Osteocyte (in vitro differentiated cells): ENCODE measurements at regions not wholly inside any gene's neighbourhood (a gene's known extent, or its start where the extent isn't known, plus 50 kb on each side); places are given as distances from the start of the nearest gene placed in this dataset.

Source experiments
- DNase-seq: peaks from one replicate; pipeline ENCODE4 v3.0.0; 2021; ENCODE audit warnings: mixed read lengths; ENCODE audit not compliant: unreplicated experiment; ENCODE audit errors: extremely low spot score
- H3K27ac Mint-ChIP-seq: one replicate; pipeline ENCODE4 v1.8.0; 2021; ENCODE audit warnings: mild to moderate bottlenecking, mixed read lengths; ENCODE audit not compliant: unreplicated experiment
- H3K27me3 Mint-ChIP-seq: one replicate; pipeline ENCODE4 v1.8.0; 2021; ENCODE audit warnings: mixed read lengths; ENCODE audit not compliant: unreplicated experiment
- H3K36me3 Mint-ChIP-seq: one replicate; pipeline ENCODE4 v1.8.0; 2021; ENCODE audit warnings: mixed read lengths; ENCODE audit not compliant: unreplicated experiment
- H3K4me1 Mint-ChIP-seq: one replicate; pipeline ENCODE4 v1.8.0; 2021; ENCODE audit warnings: mixed read lengths; ENCODE audit not compliant: unreplicated experiment
- H3K4me3 Mint-ChIP-seq: one replicate; pipeline ENCODE4 v1.8.0; 2021; ENCODE audit warnings: mild to moderate bottlenecking, moderate library complexity, mixed read lengths; ENCODE audit not compliant: unreplicated experiment
- H3K9me3 Mint-ChIP-seq: one replicate; pipeline ENCODE4 v1.8.0; 2021; ENCODE audit warnings: mixed read lengths; ENCODE audit not compliant: unreplicated experiment
- TF ChIP-seq, protein P1 (sequence below): fragments of 200-600 bp; sonication (generic); IDR thresholded peaks from 2 replicates; pipeline ENCODE4 v1.5.0; 2021; ENCODE audit warnings: antibody characterized with exemption, mild to moderate bottlenecking, moderate library complexity

DNA sequence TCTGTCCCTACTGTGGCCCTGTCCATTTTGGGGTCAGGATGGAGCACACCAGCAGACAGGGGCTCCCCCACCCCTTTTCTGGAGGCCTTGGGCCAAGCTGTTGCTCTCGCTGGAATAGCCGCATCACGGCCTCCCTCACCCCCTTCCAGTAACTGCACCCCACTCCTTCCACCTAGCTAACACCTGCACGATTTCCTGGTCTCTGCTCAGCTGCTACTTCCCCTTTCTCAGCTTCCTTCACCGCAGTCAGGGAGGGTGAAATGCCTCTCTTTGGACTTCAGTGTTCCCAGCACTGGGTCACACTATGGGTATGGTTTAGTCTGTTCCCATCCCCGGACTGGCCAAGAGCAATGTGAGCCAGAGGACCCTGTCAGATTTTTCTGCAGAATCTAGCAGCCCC, 400.2 kb downstream of the MCTP2 start:
- no peaks in the 10 kb centered on the region for H3K9me3 Mint-ChIP-seq
- TF ChIP-seq, protein P1, sequence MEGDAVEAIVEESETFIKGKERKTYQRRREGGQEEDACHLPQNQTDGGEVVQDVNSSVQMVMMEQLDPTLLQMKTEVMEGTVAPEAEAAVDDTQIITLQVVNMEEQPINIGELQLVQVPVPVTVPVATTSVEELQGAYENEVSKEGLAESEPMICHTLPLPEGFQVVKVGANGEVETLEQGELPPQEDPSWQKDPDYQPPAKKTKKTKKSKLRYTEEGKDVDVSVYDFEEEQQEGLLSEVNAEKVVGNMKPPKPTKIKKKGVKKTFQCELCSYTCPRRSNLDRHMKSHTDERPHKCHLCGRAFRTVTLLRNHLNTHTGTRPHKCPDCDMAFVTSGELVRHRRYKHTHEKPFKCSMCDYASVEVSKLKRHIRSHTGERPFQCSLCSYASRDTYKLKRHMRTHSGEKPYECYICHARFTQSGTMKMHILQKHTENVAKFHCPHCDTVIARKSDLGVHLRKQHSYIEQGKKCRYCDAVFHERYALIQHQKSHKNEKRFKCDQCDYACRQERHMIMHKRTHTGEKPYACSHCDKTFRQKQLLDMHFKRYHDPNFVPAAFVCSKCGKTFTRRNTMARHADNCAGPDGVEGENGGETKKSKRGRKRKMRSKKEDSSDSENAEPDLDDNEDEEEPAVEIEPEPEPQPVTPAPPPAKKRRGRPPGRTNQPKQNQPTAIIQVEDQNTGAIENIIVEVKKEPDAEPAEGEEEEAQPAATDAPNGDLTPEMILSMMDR: no peak
- DNase-seq: no peak
- no peaks in the 10 kb centered on the region for H3K27me3 Mint-ChIP-seq
- H3K27ac Mint-ChIP-seq: no peak overlapping the region
- no peak overlapping the region for H3K4me3 Mint-ChIP-seq
- H3K4me1 Mint-ChIP-seq: no peaks in the 10 kb centered on the region
- H3K36me3 Mint-ChIP-seq: no peaks in the 10 kb centered on the region

DNA sequence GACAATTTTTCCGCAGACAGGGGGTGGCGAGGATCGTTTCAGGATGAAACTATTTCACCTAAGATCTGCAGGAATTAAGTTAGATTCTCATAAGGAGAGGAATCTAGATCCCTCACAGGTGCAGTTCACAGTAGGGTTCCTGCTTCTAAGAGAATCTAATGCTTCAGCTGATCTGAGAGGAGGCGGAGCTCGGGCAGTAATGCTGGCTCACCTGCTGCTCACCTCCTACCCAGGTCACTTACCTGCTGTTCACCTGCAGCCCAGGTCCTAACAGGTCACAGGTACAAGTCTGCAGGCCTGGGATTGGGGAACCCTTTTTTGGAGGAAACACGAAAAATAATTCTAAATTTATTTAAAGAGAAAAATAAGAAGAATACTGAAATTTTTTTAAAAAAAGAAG, 406.8 kb downstream of the MCTP2 start:
- H3K4me1 Mint-ChIP-seq: no peaks in the 10 kb centered on the region
- H3K36me3 Mint-ChIP-seq: no peaks in the 10 kb centered on the region
- no peak overlapping the region for H3K4me3 Mint-ChIP-seq
- H3K9me3 Mint-ChIP-seq: peaks cover 10% of the 10 kb centered on the region
- DNase-seq: no peak
- H3K27ac Mint-ChIP-seq: no peak overlapping the region
- no peaks in the 10 kb centered on the region for H3K27me3 Mint-ChIP-seq
- TF ChIP-seq, protein P1: no peak

GRCh38 chr15:94639701-94640100, 408.3 kb downstream of the MCTP2 start:
- H3K9me3 Mint-ChIP-seq: peaks cover 10% of the 10 kb centered on the region
- H3K27me3 Mint-ChIP-seq: no peaks in the 10 kb centered on the region
- TF ChIP-seq, protein P1: no peak
- DNase-seq: no peak
- no peak overlapping the region for H3K4me3 Mint-ChIP-seq
- no peak overlapping the region for H3K27ac Mint-ChIP-seq
- no peaks in the 10 kb centered on the region for H3K4me1 Mint-ChIP-seq
- H3K36me3 Mint-ChIP-seq: no peaks in the 10 kb centered on the region

GRCh38 chr15:94644433-94644832, 413.1 kb downstream of the MCTP2 start:
- Mint-ChIP-seq H3K4me1 (no peaks in the 10 kb centered on the region), H3K36me3 (no peaks in the 10 kb centered on the region), H3K9me3 (peaks cover 26% of the 10 kb centered on the region), H3K4me3 (no peak overlapping the region), H3K27ac (no peak overlapping the region), H3K27me3 (no peaks in the 10 kb centered on the region)
- no peak for DNase-seq
- TF ChIP-seq, protein P1: no peak

GRCh38 chr15:94653071-94653470, 421.7 kb downstream of the MCTP2 start:
- no peak overlapping the region for H3K27ac Mint-ChIP-seq
- no peaks in the 10 kb centered on the region for H3K4me1 Mint-ChIP-seq
- H3K9me3 Mint-ChIP-seq: peaks cover 5% of the 10 kb centered on the region
- TF ChIP-seq, protein P1: no peak
- H3K4me3 Mint-ChIP-seq: no peak overlapping the region
- H3K27me3 Mint-ChIP-seq: no peaks in the 10 kb centered on the region
- no peak for DNase-seq
- no peaks in the 10 kb centered on the region for H3K36me3 Mint-ChIP-seq
